ENCODE measurements at regions not wholly inside any gene's neighbourhood (a gene's known extent, or its start where the extent isn't known, plus 50 kb on each side); places are given as distances from the start of the nearest gene placed in this dataset.

DNA sequence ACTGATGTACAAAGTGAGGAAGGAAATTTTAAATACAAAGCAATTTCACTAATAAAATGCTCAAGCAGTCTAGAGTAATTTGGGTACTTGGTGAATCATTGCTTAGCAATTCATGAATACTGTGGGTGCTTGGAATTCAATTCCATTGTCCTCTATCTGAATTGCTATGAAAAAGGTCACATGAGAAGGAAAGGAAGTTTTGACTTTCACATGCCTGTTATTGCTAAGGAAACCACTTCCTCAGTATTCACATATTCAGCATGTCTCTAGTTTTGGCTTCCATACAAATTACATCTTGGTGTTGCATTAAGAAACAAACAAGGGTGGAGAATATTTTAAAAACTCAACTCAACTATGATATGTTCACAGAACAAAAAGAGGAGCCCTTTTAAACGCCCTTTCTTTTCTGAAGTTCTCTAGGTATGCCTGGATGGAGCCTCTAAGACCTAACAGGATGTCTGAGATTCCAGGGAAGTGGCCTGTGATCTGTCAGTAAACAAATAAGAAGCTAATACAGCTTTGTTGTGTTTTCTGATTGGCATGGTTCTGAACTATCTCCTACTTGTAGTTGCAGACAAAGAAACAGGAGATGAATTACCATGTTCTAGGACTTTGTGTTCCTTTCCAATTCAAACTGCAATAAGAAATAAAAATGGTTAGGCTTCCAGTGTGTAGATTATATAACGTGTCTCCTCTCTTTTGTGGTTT, 190.4 kb downstream of the OGFRL1 start:
- TF ChIP-seq CTCF (IDR thresholded peaks at IDR 0.05; ENCODE audit: low read depth, low read length) (no peak), EZH2phosphoT487 (IDR thresholded peaks at IDR 0.05; ENCODE audit: low read depth) (no peak)
